AG04449 (cell line): ENCODE measurements at regions not wholly inside any gene's neighbourhood (a gene's known extent, or its start where the extent isn't known, plus 50 kb on each side); places are given as distances from the start of the nearest gene placed in this dataset.
"Not testable (repeated sequence)": the region's sequence is repeated elsewhere in the genome, so short reads cannot be mapped to it uniquely, and the experiment has no call there.

Source experiments
- CTCF ChIA-PET: fragments of 350-600 bp; formaldehyde crosslinking; extraction: SDS; loops from one replicate; lab custom pipeline; 2021; ENCODE audit warnings: antibody characterized with exemption; lab: Yijun Ruan, JAX
- POLR2A ChIA-PET: fragments of 400-600, 350-600 bp; formaldehyde crosslinking; extraction: SDS; loops from one replicate; lab custom pipeline; 2020; ENCODE audit warnings: antibody characterized with exemption, inconsistent platforms; lab: Yijun Ruan, JAX
- DNase-seq: peaks from one replicate; pipeline ENCODE4 v3.0.0-alpha.2; 2010; ENCODE audit warnings: low read depth, low spot score
- H3K4me3 ChIP-seq: 2 replicates; pipeline ENCODE4 v1.5.1; 2011; ENCODE audit warnings: low read depth, mild to moderate bottlenecking, control low read depth, low read length
- CTCF ChIP-seq: IDR thresholded peaks from one replicate; pipeline ENCODE4 v1.5.1; 2011; ENCODE audit warnings: mild to moderate bottlenecking, moderate library complexity, low read length, control low read depth, inconsistent platforms; ENCODE audit not compliant: insufficient read depth; ENCODE audit errors: missing control alignments

- DNase-seq = no peak
- POLR2A ChIA-PET = no interaction called here
- no peak for TF ChIP-seq CTCF
- CTCF ChIA-PET = no interaction called here
- no peak overlapping the region for H3K4me3 ChIP-seq
Measured at GRCh38 chr4:177512646-177513045, 70.4 kb upstream of the AGA start.

GRCh38 chr4:177517862-177518261 is 75.6 kb upstream of the AGA start:
- no peak for DNase-seq
- TF ChIP-seq CTCF = no peak
- ChIA-PET CTCF (no interaction called here), POLR2A (no interaction called here)
- H3K4me3 ChIP-seq = no peak overlapping the region

GRCh38 chr4:177519481-177520260 is 77.4 kb upstream of the AGA start:
- no peak for DNase-seq
- ChIA-PET POLR2A (no interaction called here), CTCF (no interaction called here)
- no peak for TF ChIP-seq CTCF
- H3K4me3 ChIP-seq = no peak overlapping the region

- no peak for DNase-seq
- TF ChIP-seq CTCF = no peak
- ChIA-PET POLR2A (no interaction called here), CTCF (no interaction called here)
- no peak overlapping the region for H3K4me3 ChIP-seq
Measured at GRCh38 chr4:177528620-177529019, 86.4 kb upstream of the AGA start.

GRCh38 chr4:177530561-177530960 is 88.3 kb upstream of the AGA start:
- CTCF ChIA-PET = interaction anchor here (1.7 kb wide), 1 partner anchor 280 kb away, joined by 5 read pairs; no protein-coding TSS in a partner anchor
- POLR2A ChIA-PET = no interaction called here
- DNase-seq = no peak
- no peak for TF ChIP-seq CTCF
- H3K4me3 ChIP-seq = no peak overlapping the region

GRCh38 chr4:177532358-177532757 is 90.1 kb upstream of the AGA start:
- DNase-seq = no peak
- no peak overlapping the region for H3K4me3 ChIP-seq
- ChIA-PET POLR2A (no interaction called here), CTCF (interaction anchor here (1.7 kb wide), 1 partner anchor 282 kb away, joined by 5 read pairs; no protein-coding TSS in a partner anchor)
- no peak for TF ChIP-seq CTCF

- H3K4me3 ChIP-seq, POLR2A ChIA-PET, CTCF ChIA-PET, DNase-seq: not testable (repeated sequence)
Measured at GRCh38 chr4:177534841-177535240, 92.6 kb upstream of the AGA start.
